SIG-M5 treated with dmso at 0.1 percent for 504 hours (cell line): ENCODE measurements at regions not wholly inside any gene's neighbourhood (a gene's known extent, or its start where the extent isn't known, plus 50 kb on each side); places are given as distances from the start of the nearest gene placed in this dataset.
"Not testable (repeated sequence)": the region's sequence is repeated elsewhere in the genome, so short reads cannot be mapped to it uniquely, and the experiment has no call there.

ENCODE experiments used
- DNase-seq: peaks from one replicate; lab custom pipeline; 2025; ENCODE audit not compliant: unreplicated experiment; lab: John Stamatoyannopoulos, UW

DNA sequence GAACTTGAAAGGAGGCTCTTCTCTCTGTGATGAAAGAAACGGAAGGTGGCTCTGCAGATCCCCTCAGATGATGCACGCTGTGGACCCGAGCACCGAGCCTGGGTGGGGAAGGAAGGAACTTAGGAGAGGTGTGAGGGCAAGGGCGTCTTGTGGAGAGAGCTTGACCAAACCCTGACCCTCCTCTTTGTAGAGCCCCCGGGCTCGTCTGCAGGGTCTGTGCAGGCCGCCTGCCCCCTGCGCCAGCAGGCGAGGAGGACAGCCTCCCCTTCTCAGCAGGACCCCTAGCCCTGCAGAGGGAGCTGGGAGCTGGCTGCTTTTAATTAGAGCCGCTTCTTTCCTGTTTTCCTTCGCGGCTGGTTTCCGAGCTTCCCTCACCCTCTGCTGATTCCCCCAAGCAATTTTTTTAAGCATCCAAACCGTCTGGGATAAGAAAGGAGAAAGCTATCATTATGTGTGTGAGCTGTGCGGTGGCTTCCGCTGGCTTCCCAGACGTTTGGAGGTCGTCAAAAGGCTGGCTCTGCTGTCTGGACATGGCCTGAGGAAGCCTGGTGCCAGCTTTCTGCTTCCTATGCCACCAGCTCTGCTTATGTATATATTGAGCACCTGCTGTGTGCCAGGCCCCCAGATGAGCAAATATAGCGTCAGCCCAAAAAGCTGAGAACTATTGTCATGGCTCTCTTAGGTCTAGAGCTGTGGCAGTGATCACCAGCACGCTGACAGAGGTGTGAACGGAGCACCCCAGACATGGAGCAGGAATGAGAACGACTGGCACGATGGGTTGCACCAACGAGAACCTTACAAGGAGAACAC lies 160.2 kb upstream of the IRF2BP2 start:
- DNase-seq = no peak

DNA sequence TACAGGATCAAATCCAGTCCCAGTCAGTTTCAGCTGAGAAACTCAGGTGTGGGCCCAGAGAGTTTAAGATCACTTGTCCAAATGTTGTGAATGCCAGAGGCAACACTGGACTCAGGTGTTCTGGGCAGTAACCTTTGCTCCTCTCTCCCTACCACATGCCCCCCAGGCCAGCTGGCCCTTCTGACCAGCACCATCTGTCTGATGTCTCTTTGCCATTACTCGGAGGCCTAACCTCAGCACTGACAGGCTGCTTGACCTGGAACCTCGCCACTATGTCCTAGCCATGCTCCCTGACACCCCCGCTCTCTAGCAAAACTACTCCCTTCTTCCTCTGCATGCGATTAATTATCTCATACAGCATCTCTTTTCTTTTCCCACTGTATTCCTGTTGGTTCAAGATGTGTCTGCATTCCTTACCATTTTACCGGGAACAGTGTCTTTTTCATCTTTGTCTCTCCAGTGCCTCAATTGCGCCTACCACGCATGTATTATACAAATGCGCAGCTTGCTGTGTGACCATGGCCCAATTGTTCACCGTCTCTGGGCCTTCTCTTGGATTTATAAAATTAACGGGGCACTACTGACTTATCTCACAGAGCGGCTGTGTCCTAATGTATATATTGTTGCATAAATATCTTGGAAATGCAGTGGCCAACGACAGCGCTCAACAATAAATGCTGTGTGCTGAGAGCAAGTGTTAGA lies 159.5 kb upstream of the IRF2BP2 start:
- DNase-seq = no peak

DNA sequence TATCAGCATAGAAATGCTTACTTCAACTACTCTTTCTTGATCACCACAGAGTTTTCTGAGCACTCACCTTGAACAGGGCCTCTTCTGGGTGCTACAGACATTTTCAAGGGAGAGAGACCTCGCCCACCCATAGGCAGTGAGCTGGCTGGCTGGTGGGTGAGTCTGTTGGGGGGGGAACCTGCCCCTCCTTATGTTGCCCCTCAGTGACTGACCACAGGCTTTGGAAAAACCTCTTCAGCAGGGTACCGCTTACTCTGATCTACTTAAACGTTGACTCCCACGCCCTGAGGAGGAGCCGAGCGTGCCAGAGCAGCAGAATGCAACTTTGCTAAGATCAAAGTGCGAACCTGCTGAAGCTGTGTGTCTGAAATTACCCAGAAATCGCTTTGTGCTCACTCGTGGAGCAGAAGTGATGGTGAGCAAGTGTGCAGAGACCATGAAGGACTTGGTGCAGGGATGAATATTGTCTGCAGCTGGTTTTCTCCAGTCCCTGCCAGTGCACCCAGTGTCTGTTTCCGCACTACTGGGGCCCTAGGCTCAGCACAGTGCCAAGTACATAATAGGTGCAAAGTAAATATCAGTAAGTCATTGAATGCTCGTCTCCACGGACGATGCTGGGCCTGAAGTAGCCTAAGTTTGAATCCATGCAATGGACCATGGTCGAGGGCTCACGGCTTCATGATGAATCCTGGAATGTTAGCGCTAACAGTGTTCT lies 158.7 kb upstream of the IRF2BP2 start:
- no peak for DNase-seq

DNA sequence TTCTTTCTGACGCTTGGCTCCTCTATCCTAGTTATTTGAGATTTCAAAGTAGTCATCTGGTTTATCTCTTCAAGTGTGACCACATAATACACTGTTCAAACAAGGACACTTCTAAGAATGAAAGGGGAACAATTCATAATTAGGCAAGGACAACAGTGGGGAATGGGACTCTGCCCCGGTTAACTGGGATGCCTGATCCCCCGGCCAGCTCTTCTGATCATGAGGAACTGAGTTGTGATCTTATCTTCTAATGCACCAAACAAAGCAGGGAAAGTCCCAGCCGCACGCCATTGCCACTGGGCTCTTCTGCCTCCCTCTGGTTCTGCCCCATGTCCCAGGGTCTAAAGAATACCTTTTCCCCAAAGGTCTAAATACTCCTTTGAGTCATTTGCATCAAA lies 158.2 kb upstream of the IRF2BP2 start:
- peak; percentile 36 for DNase-seq

DNA sequence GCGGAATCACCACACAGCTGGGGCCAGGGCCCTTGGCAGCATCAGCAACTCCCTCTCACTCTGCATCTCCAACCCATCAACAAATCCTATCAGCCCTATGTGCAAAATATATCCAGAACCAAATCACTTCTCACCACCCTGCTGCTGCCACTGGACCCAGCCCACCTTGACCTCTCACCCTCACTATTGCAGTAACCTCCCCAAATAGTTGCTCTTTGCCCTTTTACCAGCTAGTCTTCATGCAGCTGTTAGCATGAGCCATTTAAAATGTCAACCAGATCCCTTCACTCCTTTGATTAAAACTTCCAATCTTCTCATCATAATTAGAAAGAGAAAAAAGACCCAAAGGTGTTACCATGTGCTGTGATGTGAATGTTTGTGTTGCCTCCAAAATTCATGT lies 155.7 kb upstream of the IRF2BP2 start:
- no peak for DNase-seq

DNA sequence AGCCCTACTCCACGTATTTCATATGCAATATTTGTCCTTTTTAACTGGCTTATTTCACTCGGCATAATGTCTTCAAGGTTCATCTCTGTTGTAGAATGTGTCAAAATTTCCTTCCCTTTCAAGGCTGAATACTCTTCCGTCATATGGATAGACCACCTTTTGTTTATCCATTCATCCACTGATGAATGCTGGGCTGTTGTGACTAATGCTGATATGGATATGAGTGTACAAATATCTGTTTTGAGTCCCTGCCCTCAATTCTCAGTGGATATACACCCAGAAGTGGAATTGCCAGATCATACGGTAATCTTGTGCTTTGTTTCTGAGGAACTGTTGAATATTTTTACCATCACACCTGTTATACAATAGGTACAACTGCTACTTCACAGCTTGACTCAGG lies 155.2 kb upstream of the IRF2BP2 start:
- no peak for DNase-seq

DNA sequence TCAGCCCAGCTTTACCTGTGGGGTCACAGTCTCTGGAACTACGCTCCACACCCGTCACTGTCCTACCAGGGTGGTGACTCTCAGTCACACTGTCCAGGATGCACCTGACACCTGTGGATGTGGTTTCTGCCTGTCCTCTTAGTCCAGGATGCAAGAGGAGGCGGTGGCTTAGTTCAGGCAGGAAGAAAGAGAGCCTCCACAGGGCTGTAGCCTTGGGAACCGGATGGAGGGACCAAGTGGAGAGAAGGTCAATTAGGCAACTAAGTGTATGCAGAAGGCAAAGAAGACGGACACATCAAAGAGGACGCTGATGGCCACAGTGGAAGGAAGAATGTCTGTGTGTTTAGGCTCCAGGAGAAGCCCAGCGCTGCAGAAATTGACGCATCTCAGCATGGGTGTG lies 153.9 kb upstream of the IRF2BP2 start:
- DNase-seq = no peak

DNA sequence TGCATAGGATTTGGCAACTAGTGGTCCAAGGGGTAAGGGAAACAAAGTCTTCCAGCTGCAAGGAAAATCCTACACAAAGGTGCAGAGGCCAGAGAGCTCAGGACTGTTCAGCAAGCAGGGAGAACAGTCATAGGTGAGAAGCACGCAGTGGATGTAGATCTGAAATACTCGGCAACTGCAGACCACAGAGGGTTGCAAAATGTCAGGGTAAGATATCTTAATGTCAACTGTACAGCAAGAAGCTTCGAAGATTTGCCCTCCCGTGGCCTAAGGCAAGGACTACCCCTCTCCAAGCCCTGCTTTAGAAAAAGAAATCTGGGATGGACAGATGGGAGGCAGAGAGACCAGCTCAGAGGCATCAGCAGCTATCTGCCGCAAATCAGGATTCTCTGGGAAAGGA lies 153.4 kb upstream of the IRF2BP2 start:
- peak; percentile 61 for DNase-seq

DNA sequence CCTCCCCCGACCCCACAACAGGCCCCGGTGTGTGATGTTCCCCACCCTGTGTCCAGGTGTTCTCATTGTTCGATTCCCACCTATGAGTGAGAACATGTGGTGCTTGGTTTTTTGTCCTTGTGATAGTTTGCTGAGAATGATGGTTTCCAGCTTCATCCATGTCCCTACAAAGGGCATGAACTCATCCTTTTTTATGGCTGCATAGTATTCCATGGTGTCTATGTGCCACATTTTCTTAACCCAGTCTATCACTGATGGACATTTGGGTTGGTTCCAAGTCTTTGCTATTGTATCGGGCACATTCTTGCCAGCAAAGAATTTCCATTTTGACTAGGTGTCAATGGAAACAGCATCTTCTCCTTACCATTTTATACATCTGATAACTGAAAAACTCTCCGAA lies 152.1 kb upstream of the IRF2BP2 start:
- DNase-seq = not testable (repeated sequence)

DNA sequence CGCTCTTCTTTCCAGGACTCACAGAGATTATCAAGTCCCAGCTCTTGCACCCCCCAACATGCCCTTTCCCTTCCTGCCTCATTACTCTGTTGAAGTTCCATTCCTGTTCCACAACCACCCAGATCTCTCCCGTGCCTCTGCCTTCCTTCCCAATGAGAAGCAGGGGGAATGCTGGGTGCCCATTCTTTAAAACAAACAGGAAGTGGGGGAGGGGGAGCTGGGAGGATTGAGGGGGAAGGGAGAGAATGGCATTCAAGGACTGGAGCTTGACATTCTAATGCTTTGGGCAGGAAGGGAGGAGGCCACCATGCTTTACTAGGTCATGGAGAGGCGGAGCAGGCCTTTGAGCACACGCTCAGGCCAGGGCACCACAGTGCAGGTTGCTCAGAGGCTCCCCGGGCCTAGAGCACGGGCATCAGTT lies 150.3 kb upstream of the IRF2BP2 start:
- DNase-seq = no peak

DNA sequence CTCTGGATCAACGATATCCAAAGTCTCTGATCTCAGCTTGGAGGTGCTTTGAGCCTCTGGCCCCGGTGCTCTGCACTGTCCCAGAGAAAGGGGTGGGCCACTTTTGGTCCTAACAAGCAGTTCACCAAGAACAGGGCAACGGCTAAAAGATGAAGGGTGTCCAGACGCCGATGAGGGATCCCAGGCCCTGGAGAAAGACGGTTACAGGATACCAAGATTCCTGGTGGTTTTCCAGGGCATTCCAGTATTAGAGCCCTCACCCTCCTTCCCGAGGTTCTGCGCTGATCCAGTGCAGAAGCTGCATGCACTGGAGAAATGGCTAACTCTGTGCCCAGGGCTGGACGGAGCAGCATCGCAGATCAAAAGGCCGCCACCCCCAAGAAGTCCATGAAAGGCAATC lies 149.9 kb upstream of the IRF2BP2 start:
- DNase-seq = no peak

DNA sequence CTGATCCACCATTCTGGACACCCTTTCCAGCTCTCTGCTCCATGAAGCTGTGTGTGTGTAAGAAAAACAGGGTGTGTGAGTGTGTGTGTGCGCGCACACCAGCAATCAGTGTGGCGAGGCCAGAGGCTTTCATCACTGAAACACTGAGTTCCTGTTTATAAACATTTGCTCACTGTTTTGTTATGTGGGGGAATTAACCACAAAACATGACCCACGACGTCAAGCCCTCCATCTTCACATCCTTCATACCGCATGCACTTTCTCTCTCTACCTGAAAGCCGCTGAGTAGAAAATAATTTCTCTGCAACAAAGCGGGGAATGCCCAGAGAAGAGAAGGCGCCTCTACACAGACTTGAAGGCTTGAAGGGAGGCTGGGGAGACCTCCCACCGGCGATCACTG lies 148.9 kb upstream of the IRF2BP2 start:
- no peak for DNase-seq

DNA sequence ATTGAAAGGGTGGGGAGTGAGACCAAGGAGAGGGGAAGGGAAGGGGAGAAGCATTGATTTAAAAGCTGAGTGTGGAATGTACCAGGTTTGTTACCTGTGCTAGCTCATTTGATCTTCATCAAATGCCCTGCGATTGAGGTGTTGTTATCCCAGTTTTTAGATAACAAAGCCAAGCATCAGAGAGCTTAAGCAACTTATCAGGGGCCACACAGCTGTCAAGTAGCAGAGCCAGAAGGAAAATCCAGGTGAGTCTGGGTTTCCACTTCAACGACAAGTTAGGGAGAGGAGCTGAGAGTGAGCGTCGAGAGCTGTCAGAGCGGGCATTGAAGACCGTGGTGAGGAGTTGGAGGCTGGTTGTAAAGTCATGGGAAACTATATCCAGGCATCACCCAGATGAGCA lies 146.9 kb upstream of the IRF2BP2 start:
- DNase-seq = no peak

DNA sequence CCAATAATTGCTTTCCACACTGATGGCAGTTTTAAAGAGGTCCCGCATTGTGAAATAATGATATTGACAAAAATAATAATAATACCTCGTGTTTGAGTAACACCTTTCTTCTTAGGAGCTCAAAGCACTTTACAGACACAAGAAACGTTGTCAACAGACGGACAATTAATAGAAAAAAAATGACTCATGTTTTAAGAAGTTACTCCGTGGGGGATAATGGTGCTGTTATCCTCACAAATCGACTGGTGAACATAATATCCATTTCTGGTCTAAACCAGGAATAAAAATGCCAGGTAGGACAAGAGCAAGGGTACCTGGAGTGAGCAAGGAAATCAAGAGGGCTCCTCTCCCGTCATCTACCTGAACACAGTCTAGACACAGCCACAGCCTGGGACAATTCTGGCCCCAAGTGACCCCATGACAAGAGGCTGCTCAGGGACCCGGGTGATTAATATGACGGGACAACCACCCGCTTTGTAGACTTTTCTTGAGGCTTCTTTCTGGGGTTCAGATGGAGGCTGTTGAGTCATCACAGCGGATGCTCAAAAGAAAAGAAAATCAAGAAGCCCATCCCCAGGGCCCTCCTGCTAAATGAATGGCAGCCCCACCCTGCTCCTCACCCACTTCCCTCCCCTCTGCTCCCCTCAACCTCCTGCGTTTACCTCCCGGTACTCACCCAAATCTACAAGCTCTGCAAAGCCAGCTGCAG lies 146.2 kb upstream of the IRF2BP2 start:
- DNase-seq = no peak

DNA sequence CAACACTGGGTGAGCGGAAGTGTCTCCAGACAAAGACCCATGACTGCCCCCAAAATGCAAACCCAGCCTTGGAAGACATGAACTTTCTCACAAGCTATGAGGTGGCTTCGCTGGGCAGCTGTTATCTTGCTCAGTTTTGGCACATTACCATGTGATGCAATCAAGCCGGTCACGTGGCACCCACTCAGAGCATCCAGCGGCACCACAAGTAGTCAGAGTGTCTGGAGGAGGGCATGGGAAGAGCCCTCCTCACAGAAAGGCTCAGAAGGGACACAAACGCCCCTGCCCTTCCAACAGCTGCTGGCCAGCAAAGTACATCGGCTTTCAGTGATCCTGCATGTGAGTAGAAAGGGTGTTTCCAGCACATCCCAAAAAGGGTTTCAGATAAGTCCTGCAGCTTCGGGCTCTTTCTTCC lies 145.5 kb upstream of the IRF2BP2 start:
- peak; percentile 88 for DNase-seq

DNA sequence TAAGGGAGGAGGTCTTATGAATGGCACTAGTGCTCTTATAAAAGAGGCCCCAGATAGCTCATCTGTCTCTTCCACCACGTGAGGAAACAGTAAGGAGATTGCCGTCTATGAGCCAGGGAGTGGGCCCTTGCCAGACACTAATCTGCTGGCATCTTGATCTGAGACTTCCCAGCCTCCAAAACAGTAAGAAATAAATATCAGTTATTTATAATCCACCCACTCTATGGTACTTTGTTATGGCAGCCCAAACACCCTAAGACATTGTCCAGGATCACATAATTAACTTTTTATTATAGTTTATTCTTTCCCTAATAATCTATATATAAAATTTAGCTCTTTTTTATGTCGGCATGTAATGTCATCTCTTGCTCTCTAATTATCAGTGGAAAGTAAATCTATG lies 144.0 kb upstream of the IRF2BP2 start:
- no peak for DNase-seq

DNA sequence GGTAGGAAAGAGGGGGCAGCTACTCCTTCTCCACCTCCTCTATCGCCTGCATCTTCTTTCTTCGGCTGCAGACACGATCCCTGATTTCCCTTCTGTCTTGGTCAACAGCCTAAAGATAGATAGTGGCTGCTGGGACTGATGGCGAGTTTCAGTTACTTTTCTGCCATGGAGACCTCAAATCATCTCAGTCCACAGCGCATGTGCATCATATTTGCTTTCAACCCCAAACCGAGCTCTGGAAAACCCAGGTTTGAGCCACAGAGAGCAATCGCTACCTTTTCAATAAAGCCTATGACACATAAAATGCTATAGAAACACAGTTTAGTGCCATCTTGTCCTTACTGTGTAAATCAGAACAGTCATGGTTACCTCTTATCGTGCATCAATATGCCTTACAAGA lies 142.9 kb upstream of the IRF2BP2 start:
- DNase-seq = no peak

DNA sequence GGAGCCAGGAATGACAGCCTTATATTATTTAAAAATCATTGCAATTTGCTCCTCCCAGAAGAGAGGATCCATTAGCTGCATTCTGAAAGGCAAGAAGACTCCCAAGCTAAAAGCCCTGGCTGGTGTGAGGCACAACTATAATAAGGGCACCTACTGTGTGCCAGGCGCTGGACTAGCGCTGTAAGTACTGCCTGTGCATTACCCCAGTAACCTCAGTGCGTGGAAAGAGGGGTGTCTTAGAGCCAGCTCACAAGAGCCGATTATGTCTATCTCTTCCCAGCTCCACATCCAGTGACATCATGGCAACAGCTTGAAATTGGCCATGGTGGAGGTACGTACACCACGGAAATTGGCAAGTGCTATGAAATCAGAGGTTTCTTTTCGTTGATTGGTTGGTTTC lies 141.7 kb upstream of the IRF2BP2 start:
- DNase-seq = no peak

DNA sequence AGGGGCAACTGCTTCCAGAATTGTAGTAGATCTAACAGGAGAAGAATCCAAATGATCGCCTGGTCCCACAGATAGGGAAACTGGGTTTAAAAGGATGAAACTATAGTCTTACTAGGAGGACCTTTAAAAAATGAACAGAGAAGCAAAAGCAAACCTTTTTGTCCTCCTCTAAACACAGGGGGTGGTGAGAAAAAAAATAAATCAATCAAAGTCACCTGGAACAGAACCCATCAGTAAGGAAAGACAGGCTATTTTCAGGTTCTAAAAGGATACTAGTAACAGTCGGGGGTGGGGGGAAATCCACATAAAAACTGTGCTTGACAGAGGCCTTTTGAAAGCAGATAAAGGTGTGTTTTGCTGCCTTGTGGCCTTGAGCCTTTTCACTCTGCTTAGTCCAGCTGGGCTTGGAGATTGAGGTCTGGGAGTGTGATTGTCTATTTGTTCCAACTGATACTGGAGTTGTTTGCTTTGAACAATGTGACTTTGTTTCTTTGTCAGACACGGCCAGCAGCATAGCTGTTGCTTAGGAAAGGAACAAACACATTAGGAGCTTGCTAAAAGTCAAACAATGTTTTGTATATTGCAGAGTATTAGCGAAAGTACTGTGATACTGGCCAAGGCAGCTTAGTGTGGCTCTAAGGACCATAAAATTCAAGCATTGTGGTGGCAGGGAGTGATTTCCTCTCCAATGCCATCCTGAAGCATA lies 141.1 kb upstream of the IRF2BP2 start:
- no peak for DNase-seq

DNA sequence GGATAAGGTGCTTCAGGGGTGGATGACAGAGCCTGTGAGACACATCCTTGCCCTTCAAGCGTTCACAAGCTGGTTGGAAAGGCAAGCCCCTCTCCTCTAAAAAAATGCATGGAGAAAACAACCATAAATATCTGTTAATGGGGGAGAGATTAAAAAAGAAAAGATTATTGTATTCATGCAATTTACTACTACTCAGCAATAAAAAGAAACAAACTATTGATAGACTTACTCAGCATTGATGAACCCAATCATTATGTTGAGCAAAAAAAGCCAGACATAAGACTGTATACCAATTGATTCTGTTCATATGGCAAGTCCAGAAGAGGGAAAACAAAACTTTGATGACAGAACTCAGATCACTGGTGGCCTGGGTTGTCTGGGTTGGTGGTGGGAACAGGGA lies 138.7 kb upstream of the IRF2BP2 start:
- DNase-seq = no peak

DNA sequence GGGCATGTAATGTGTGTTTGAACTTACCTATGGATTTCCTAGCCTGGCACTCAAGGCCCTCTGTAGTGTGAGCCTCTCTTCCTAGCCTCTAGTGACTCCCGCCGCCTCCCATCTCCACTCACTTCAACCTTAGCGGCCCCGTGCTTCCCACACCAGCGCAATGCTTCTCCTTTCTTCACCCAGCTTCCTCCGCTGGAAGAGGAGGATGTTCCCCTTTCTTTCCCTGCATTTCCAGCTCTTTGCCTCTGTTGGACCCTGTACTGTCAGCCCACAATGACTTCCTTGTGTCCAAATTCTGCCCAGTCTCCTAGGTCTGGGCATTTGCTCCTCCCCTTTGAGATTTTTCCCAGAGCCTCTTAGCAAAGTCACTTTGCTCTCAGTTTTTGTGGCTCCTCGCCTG lies 138.1 kb upstream of the IRF2BP2 start:
- no peak for DNase-seq
